ENCODE measurements at regions not wholly inside any gene's neighbourhood (a gene's known extent, or its start where the extent isn't known, plus 50 kb on each side); places are given as distances from the start of the nearest gene placed in this dataset.

GRCh38 chr6:1144842-1145767, 166.8 kb upstream of the FOXQ1 start:
- DNase-seq, result no peak

GRCh38 chr6:1143655-1144054, 168.2 kb upstream of the FOXQ1 start:
- no peak for DNase-seq

GRCh38 chr6:1139155-1139890, 172.6 kb upstream of the FOXQ1 start:
- no peak for DNase-seq

GRCh38 chr6:1137849-1138248, 174.0 kb upstream of the FOXQ1 start:
- no peak for DNase-seq

GRCh38 chr6:1136827-1137226, 175.1 kb upstream of the FOXQ1 start:
- DNase-seq, result no peak

- DNase-seq, result no peak
Measured at GRCh38 chr6:1136415-1136774, 175.5 kb upstream of the FOXQ1 start.

GRCh38 chr6:1135726-1136414, 176.0 kb upstream of the FOXQ1 start:
- no peak for DNase-seq

GRCh38 chr6:1131285-1132079, 180.4 kb upstream of the FOXQ1 start:
- DNase-seq, result no peak

GRCh38 chr6:1130709-1131108, 181.2 kb upstream of the FOXQ1 start:
- no peak for DNase-seq

GRCh38 chr6:1129131-1129530, 182.8 kb upstream of the FOXQ1 start:
- DNase-seq, result no peak

GRCh38 chr6:1127597-1128288, 184.2 kb upstream of the FOXQ1 start:
- DNase-seq, result no peak

GRCh38 chr6:1127129-1127528, 184.8 kb upstream of the FOXQ1 start:
- no peak for DNase-seq

- DNase-seq, result no peak
Measured at GRCh38 chr6:1126036-1126435, 185.9 kb upstream of the FOXQ1 start.

- DNase-seq, result no peak
Measured at GRCh38 chr6:1125297-1125696, 186.6 kb upstream of the FOXQ1 start.

- DNase-seq, result no peak
Measured at GRCh38 chr6:1124885-1125284, 187.0 kb upstream of the FOXQ1 start.

GRCh38 chr6:1123386-1124375, 188.2 kb upstream of the FOXQ1 start:
- DNase-seq, result no peak

GRCh38 chr6:1122083-1122482, 189.8 kb upstream of the FOXQ1 start:
- DNase-seq, result no peak

- DNase-seq, result no peak
Measured at GRCh38 chr6:1118287-1118647, 193.6 kb upstream of the FOXQ1 start.

GRCh38 chr6:1117530-1118286, 194.2 kb upstream of the FOXQ1 start:
- DNase-seq, result no peak

GRCh38 chr6:1116149-1116548, 195.7 kb upstream of the FOXQ1 start:
- DNase-seq, result no peak

Measured in NCI-H2081 treated with DMSO at 0.1 percent for 48 hours (cell line).